Forelimb muscle (tissue), 1 donor: ENCODE measurements at regions not wholly inside any gene's neighbourhood (a gene's known extent, or its start where the extent isn't known, plus 50 kb on each side); places are given as distances from the start of the nearest gene placed in this dataset.
"Not testable (repeated sequence)": the region's sequence is repeated elsewhere in the genome, so short reads cannot be mapped to it uniquely, and the experiment has no call there.

Source experiments
- DNase-seq: peaks from one replicate; pipeline ENCODE4 v3.0.0-alpha.2; 2013; ENCODE audit warnings: low read depth

DNA sequence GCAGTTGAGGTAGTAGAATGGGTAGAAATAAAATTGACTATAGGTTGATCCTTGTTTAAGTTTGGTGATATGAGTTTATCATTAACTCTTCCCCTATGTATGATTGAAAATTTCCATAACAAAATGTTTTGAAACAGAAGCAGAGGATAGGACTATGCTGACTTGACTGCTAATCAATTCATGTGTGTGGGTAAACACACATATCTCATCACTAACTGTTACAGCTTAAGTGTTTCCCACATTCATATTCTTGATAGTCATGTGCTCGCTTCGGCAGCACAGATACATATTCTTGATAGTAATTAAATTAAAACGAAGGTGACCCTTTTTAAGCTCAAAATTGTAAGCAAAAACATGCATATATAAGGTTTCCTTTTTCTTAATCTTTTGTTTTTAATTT is 68.2 kb upstream of the SAMSN1 start:
- no peak for DNase-seq

GRCh38 chr21:14613486-14614224 is 67.5 kb upstream of the SAMSN1 start:
- DNase-seq, result no peak

- DNase-seq, result not testable (repeated sequence)
These were observed 64.0 kb upstream of the SAMSN1 start for GRCh38 chr21:14610119-14610518.

- no peak for DNase-seq
These were observed 63.2 kb upstream of the SAMSN1 start for GRCh38 chr21:14609274-14609673.

DNA sequence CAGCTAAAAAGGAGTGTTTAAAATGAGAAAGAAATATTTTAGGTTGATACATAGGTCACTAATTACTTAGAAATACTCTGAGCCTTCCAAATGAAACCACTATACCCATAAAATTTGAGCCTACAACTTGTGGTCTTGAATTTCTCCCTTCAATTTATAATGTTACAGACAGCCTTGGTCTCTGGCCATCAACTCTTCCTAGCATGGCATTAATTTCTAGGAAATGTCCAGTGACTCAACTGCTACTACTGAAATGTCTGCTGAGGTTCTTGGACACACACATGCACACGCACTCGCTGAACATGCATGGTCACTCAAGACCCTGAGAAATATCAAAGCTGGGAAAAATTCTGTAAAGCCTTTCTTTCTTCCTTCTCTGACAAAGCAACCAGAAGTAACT is 61.1 kb upstream of the SAMSN1 start:
- DNase-seq, result no peak

DNA sequence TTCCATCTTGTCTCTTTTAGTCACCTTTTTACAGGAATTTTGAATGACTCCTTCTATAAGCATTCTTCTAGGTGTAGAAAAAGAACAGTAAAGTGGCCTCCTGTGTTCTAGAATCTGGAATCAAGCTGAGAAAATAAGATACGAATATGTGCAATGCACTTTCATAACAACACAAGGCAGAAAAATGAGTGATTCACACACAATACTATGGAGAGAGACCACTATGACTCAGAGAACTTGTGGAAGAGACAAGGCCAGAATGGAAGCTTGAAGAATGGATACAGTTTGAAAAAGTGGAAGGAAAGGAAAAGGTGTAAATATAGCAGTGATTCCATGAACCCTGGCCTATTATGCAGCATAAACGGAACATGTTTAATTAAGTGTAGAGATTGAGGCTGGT is 57.1 kb upstream of the SAMSN1 start:
- no peak for DNase-seq

DNA sequence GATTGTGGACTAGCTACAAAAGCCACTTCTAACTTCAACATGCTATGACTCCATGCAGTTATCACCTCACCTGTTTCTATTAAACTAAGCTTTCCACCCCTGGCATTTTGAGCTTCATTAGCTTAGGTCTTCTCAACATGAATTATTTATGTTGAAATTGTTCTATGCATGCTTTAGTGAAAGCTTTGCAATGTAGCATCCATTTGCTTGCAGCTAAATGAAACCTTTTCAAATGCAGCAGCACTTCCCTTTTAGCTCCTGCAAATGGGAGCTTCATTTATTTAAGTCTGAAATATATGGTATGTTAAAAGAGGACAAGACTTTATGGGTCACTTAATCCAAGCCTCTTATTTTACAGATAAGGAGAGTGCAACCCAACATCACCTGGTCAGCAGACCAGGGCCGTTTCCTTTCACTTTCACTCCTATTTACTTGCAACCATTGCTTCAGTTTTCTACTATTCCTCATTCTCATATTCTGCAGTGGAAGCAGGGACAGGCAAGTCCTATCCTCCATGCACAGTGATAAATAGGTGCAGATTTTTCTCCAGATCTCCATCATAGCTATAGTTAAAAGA is 56.4 kb upstream of the SAMSN1 start:
- DNase-seq, result no peak

DNA sequence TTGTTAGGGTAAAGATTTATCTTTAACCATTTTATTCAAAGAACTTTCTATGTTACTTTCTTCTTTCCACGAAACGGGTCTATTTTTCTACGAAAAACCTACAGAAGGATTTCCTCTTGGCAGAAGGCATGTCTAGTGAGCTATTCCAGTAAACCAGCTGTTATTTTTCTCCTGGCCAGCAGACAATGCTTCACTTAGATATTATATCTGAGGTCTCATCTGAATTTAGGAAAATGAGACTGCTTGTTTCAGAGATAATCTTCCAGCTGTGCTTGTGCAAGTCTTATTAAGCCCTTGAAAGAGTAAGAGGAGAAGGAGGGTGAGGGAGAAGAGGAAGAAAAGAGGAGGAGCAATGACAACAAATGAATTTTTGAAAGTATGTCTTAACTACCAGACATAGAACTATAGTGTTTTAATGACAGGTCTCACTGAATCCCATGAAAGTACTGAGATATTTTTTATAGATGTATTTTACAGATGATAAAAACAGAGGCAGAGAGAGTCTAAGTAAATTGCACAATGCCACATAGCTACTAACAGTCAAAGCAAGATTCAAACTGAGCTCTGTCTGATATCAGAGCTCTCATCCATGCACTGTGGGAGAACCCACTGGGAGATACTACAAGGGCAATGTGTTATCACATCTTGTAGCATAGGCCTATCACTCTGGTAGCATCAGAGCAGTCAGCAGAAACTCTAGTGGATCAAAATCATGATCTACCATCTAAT is 54.6 kb upstream of the SAMSN1 start:
- no peak for DNase-seq

- no peak for DNase-seq
These were observed 52.0 kb upstream of the SAMSN1 start for GRCh38 chr21:14598065-14598464.
